Lower leg skin (tissue), 3 donors: ENCODE measurements at regions not wholly inside any gene's neighbourhood (a gene's known extent, or its start where the extent isn't known, plus 50 kb on each side); places are given as distances from the start of the nearest gene placed in this dataset.

ENCODE experiments used
- CTCF ChIP-seq, 3 donors: fragments of 450-650 bp; IDR thresholded peaks; one replicate each; pipeline ENCODE4 v1.5.1; 2016; ENCODE audit warnings: antibody characterized with exemption in 3 of 3, mild to moderate bottlenecking in 3 of 3, moderate library complexity in 2 of 3
- POLR2A ChIP-seq, 2 donors: fragments of 450-650 bp; IDR thresholded peaks; one replicate each; pipeline ENCODE4 v1.6.1; 2016 to 2017; ENCODE audit warnings: antibody characterized with exemption in 2 of 2, mild to moderate bottlenecking in 1 of 2, moderate library complexity in 1 of 2

- TF ChIP-seq CTCF (IDR thresholded peaks at IDR 0.05) (no peak), POLR2A (IDR thresholded peaks at IDR 0.05) (no peak)
Measured at GRCh38 chr4:124334119-124334518, 378.4 kb downstream of the ANKRD50 start.
